CD4-positive, alpha-beta T cell treated with Interleukin-4 for 4 hours (primary cell): ENCODE measurements at regions not wholly inside any gene's neighbourhood (a gene's known extent, or its start where the extent isn't known, plus 50 kb on each side); places are given as distances from the start of the nearest gene placed in this dataset.
"Not testable (repeated sequence)": the region's sequence is repeated elsewhere in the genome, so short reads cannot be mapped to it uniquely, and the experiment has no call there.

ENCODE experiments used
- DNase-seq: peaks from one replicate; pipeline ENCODE4 v3.0.0-alpha.2; 2020

GRCh38 chr2:106004851-106005250 lies 189.2 kb downstream of the UXS1 start:
- no peak for DNase-seq

GRCh38 chr2:105999211-105999989 lies 194.7 kb downstream of the UXS1 start:
- no peak for DNase-seq

GRCh38 chr2:105997711-105998110 lies 196.4 kb downstream of the UXS1 start:
- no peak for DNase-seq

- DNase-seq: no peak
Measured at GRCh38 chr2:105990624-105991023, 203.5 kb downstream of the UXS1 start.

- DNase-seq: not testable (repeated sequence)
Measured at GRCh38 chr2:105989803-105990202, 204.3 kb downstream of the UXS1 start.

GRCh38 chr2:105989070-105989469 lies 205.0 kb downstream of the UXS1 start:
- DNase-seq: no peak

GRCh38 chr2:105977807-105978206 lies 216.3 kb downstream of the UXS1 start:
- DNase-seq: no peak

- peak; percentile 1 for DNase-seq
Measured at GRCh38 chr2:105977212-105977611, 216.9 kb downstream of the UXS1 start.

GRCh38 chr2:105974812-105975211 lies 219.3 kb downstream of the UXS1 start:
- DNase-seq: no peak

- DNase-seq: no peak
Measured at GRCh38 chr2:105972927-105973326, 221.2 kb downstream of the UXS1 start.

GRCh38 chr2:105972246-105972645 lies 221.9 kb downstream of the UXS1 start:
- DNase-seq: no peak

GRCh38 chr2:105969552-105969951 lies 224.5 kb downstream of the UXS1 start:
- DNase-seq: no peak

- no peak for DNase-seq
Measured at GRCh38 chr2:105962221-105962620, 217.5 kb downstream of the NCK2 start.

GRCh38 chr2:105961599-105962146 lies 217.0 kb downstream of the NCK2 start:
- DNase-seq: no peak

- no peak for DNase-seq
Measured at GRCh38 chr2:105959357-105959756, 214.6 kb downstream of the NCK2 start.

- no peak for DNase-seq
Measured at GRCh38 chr2:105954891-105955290, 210.2 kb downstream of the NCK2 start.

GRCh38 chr2:105953942-105954341 lies 209.2 kb downstream of the NCK2 start:
- no peak for DNase-seq

- no peak for DNase-seq
Measured at GRCh38 chr2:105952131-105952530, 207.4 kb downstream of the NCK2 start.

GRCh38 chr2:105951384-105951694 lies 206.6 kb downstream of the NCK2 start:
- no peak for DNase-seq

- DNase-seq: no peak
Measured at GRCh38 chr2:105950521-105951383, 206.0 kb downstream of the NCK2 start.

GRCh38 chr2:105943977-105944376 lies 199.3 kb downstream of the NCK2 start:
- no peak for DNase-seq
